Uterus (tissue), 3 donors: ENCODE measurements at regions not wholly inside any gene's neighbourhood (a gene's known extent, or its start where the extent isn't known, plus 50 kb on each side); places are given as distances from the start of the nearest gene placed in this dataset.

ENCODE experiments used
- DNase-seq, 2 donors: peaks; one replicate each; pipeline ENCODE4 v3.0.0-alpha.2; 2019 to 2020
- H3K27ac ChIP-seq, 2 donors: fragments of 200-600 bp; sonication (generic); 1 replicate in 1 of 2; 2 replicates in 1 of 2; pipeline ENCODE4 v1.5.1; 2016 to 2018
- H3K27me3 ChIP-seq, 2 donors: fragments of 200-600 bp; sonication (generic); one replicate each; pipeline ENCODE4 v1.5.1; 2018 to 2019; ENCODE audit warnings: control low read depth in 1 of 2
- H3K36me3 ChIP-seq, 2 donors: fragments of 200-600 bp; sonication (generic); one replicate each; pipeline ENCODE4 v1.5.1; 2019; ENCODE audit warnings: control low read depth in 1 of 2
- H3K4me1 ChIP-seq, 2 donors: fragments of 200-600 bp; sonication (generic); one replicate each; pipeline ENCODE4 v1.5.1; 2018 to 2019; ENCODE audit warnings: control low read depth in 1 of 2
- H3K4me3 ChIP-seq, 2 donors: fragments of 200-600 bp; sonication (generic); 1 replicate in 1 of 2; 2 replicates in 1 of 2; pipeline ENCODE4 v1.5.1; 2018 to 2019; ENCODE audit warnings: mild to moderate bottlenecking in 1 of 2
- H3K9me3 ChIP-seq, 2 donors: fragments of 200-600 bp; sonication (generic); one replicate each; pipeline ENCODE4 v1.5.1; 2019; ENCODE audit warnings: control low read depth in 1 of 2
- POLR2A ChIP-seq, 2 donors: fragments of 450-650 bp; IDR thresholded peaks; one replicate each; pipeline ENCODE4 v1.6.1; 2016; ENCODE audit warnings: antibody characterized with exemption in 2 of 2, mild to moderate bottlenecking in 1 of 2, moderate library complexity in 1 of 2
- intact Hi-C: fragments of 100-400 bp; cut with DNase I; formaldehyde crosslinking; loops from one replicate; pipeline ENCODE4 v1.15.1; 2023; ENCODE audit warnings: low total_unique reads
- TF ChIP-seq, protein P1 (sequence below), 4 experiments: fragments of 200-600 bp in 2 of 4; fragments of 450-650 bp in 2 of 4; sonication (generic) in 2 of 4; IDR thresholded peaks; one replicate each; pipeline ENCODE4 v1.5.1; 2016 to 2019; ENCODE audit warnings: antibody characterized with exemption in 4 of 4, mild to moderate bottlenecking in 2 of 4, moderate library complexity in 1 of 4
- donor health status: DM: yes; HTN: yes; CAD: no.

DNA sequence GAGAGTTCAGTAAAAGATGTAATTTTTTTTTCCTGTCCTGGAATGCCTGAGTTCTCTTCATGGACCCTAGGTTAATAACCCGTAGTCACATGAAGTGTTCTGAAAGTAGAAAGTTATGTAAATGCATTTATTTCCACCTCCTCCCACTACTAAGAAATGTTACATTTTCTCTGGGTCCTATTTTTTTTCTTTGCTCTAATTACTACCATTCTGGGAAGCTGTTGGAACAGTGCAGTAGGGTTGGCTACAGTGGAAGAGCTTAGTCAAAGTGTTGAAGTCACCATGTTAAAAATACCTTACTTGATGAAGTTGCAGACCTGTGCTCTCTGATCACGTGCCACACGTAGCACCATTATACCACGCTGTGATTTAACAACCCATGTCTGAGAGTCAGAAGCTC is 153.8 kb upstream of the TSC22D2 start:
- no peak overlapping the region for H3K4me3 ChIP-seq
- no peaks in the 10 kb centered on the region for H3K9me3 ChIP-seq
- no peaks in the 10 kb centered on the region for H3K27me3 ChIP-seq
- DNase-seq = no peak
- no peaks in the 10 kb centered on the region for H3K36me3 ChIP-seq
- H3K27ac ChIP-seq = no peak overlapping the region
- peaks cover 0 to 12% of the 10 kb centered on the region in 2 donors for H3K4me1 ChIP-seq
- intact Hi-C loops = no loop called here
- TF ChIP-seq, protein P1, sequence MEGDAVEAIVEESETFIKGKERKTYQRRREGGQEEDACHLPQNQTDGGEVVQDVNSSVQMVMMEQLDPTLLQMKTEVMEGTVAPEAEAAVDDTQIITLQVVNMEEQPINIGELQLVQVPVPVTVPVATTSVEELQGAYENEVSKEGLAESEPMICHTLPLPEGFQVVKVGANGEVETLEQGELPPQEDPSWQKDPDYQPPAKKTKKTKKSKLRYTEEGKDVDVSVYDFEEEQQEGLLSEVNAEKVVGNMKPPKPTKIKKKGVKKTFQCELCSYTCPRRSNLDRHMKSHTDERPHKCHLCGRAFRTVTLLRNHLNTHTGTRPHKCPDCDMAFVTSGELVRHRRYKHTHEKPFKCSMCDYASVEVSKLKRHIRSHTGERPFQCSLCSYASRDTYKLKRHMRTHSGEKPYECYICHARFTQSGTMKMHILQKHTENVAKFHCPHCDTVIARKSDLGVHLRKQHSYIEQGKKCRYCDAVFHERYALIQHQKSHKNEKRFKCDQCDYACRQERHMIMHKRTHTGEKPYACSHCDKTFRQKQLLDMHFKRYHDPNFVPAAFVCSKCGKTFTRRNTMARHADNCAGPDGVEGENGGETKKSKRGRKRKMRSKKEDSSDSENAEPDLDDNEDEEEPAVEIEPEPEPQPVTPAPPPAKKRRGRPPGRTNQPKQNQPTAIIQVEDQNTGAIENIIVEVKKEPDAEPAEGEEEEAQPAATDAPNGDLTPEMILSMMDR (IDR thresholded peaks at IDR 0.05) = no peak
- TF ChIP-seq POLR2A (IDR thresholded peaks at IDR 0.05) = no peak

GRCh38 chr3:150253622-150254021 is 154.5 kb upstream of the TSC22D2 start:
- no peak overlapping the region for H3K27ac ChIP-seq
- no peak for TF ChIP-seq POLR2A (IDR thresholded peaks at IDR 0.05)
- TF ChIP-seq, protein P1 (IDR thresholded peaks at IDR 0.05) = no peak
- peaks cover 0 to 12% of the 10 kb centered on the region in 2 donors for H3K4me1 ChIP-seq

GRCh38 chr3:150252462-150252861 is 155.6 kb upstream of the TSC22D2 start:
- H3K4me3 ChIP-seq = no peak overlapping the region
- H3K36me3 ChIP-seq = no peaks in the 10 kb centered on the region
- peaks cover 0 to 12% of the 10 kb centered on the region in 2 donors for H3K4me1 ChIP-seq
- TF ChIP-seq, protein P1 (IDR thresholded peaks at IDR 0.05) = no peak
- no peak for TF ChIP-seq POLR2A (IDR thresholded peaks at IDR 0.05)
- intact Hi-C loops = no loop called here
- no peaks in the 10 kb centered on the region for H3K27me3 ChIP-seq
- H3K9me3 ChIP-seq = no peaks in the 10 kb centered on the region
- DNase-seq = no peak
- no peak overlapping the region for H3K27ac ChIP-seq

More at GRCh38 chr3:150253622-150254021, 154.5 kb upstream of the TSC22D2 start:
- Histone ChIP-seq H3K9me3 (no peaks in the 10 kb centered on the region), H3K27me3 (no peaks in the 10 kb centered on the region), H3K4me3 (no peak overlapping the region), H3K36me3 (no peaks in the 10 kb centered on the region)
- no peak for DNase-seq
- intact Hi-C loops = no loop called here

DNA sequence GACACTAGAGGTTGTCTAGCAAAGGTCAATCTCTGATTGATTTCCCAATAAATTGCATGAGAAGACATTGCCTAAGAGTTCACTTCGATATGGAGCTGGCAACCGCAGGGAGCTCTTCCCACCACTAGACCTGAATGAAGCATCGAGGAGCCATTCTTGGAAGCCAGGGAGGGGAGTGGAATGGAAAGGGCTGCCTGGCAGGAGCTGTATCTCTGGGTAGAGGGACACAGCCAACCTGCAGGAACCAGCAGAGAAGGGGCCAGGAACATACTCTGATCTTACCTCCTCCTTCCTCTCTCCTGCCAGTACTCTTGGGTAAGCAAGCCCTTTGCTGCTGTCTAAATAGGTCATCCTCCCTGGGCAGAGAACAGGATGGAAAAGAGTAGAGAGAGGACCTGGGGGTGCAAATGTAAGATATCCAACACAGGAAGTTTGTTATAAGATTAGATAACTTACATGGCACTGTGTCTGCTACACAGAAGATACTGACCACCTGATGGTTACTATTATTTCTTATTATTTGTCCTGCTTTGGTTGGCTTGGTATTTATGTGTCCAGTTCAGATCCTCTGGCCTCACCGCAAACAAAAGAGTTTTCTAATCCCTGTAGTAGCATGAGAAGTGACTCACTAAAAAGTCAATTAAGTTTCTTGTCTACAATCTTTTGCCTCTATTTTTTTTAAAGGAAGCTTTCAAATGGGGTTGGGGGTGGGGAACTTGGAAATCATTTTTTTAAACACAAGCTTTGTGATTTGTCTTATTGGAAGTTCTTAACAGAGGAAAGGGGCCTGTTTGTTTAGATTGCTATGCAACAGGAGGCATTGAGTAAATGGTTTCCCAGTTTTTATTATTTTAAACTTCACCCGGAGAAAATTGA is 156.7 kb upstream of the TSC22D2 start:
- DNase-seq = no peak
- intact Hi-C loops = no loop called here
- Histone ChIP-seq H3K27ac (no peak overlapping the region), H3K4me3 (no peak overlapping the region), H3K36me3 (no peaks in the 10 kb centered on the region), H3K9me3 (no peaks in the 10 kb centered on the region), H3K27me3 (no peaks in the 10 kb centered on the region), H3K4me1 (peaks cover 0 to 12% of the 10 kb centered on the region in 2 donors)
- TF ChIP-seq POLR2A (IDR thresholded peaks at IDR 0.05) = no peak
- TF ChIP-seq, protein P1 (IDR thresholded peaks at IDR 0.05) = no peak

DNA sequence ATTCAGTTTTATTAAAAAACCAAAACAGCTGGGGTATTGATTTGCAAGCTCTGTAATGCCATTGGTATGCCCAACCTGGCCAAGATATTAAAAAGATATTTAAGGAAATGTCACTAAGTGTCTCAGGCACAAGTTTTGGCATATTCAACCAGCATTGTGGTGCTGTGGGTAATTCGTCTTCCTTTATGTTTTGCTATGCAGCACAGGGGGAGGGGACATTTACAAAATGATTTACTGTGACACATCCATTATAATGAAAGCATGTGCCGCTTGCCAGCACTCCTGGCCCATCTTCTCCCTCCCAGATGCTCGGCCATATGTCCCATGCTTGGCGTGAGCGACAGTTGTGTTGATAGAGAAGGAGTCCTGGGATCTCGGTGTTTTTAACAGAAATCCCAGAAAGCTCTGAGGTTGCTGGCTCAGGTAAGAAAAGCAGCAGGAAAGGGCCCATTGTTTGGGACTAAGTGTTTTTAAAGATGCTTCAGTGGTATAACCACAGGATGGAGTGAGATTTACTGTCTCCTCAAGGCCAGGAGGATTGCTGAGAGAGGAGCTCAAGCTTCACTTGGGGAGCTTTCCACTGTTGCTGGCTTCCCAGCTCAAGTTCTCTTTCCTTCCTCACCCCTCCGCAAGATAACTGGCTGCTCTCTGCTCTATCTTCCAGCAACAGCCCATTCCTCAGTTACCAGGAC is 158.2 kb upstream of the TSC22D2 start:
- no peak for TF ChIP-seq POLR2A (IDR thresholded peaks at IDR 0.05)
- TF ChIP-seq, protein P1 (IDR thresholded peaks at IDR 0.05) = no peak
- intact Hi-C loops = no loop called here
- Histone ChIP-seq H3K4me3 (no peak overlapping the region), H3K9me3 (no peaks in the 10 kb centered on the region), H3K27ac (peak overlapping the region; percentile 60 to 76), H3K27me3 (no peaks in the 10 kb centered on the region), H3K36me3 (no peaks in the 10 kb centered on the region), H3K4me1 (peaks cover 0 to 12% of the 10 kb centered on the region in 2 donors)
- DNase-seq = no peak
